22Rv1 (cell line): ENCODE measurements at regions not wholly inside any gene's neighbourhood (a gene's known extent, or its start where the extent isn't known, plus 50 kb on each side); places are given as distances from the start of the nearest gene placed in this dataset.

Source experiments
- CTCF ChIP-seq: fragments of 450-650 bp; IDR thresholded peaks from 2 replicates; pipeline ENCODE4 v1.5.1; 2017; ENCODE audit warnings: mild to moderate bottlenecking
- ZFX ChIP-seq: fragments of 450-650 bp; IDR thresholded peaks from 2 replicates; pipeline ENCODE4 v1.6.1; 2017; ENCODE audit warnings: antibody characterized with exemption, borderline replicate concordance

GRCh38 chr13:38577048-38577447 lies 109.8 kb upstream of the FREM2 start:
- no peak for TF ChIP-seq CTCF
- no peak for TF ChIP-seq ZFX
